HEK293 (cell line): ENCODE measurements at regions not wholly inside any gene's neighbourhood (a gene's known extent, or its start where the extent isn't known, plus 50 kb on each side); places are given as distances from the start of the nearest gene placed in this dataset.

Experiments used
- CTCF ChIP-seq: fragments of 450-650 bp; formaldehyde crosslinking; IDR thresholded peaks from 2 replicates; pipeline ENCODE4 v1.5.1; 2016; ENCODE audit warnings: missing biosample characterization, missing genetic modification characterization
- ZNF140 ChIP-seq: fragments of 450-650 bp; formaldehyde crosslinking; IDR thresholded peaks from 2 replicates; pipeline ENCODE4 v1.5.1; 2016; ENCODE audit warnings: missing biosample characterization, missing genetic modification characterization
- ZNF292 ChIP-seq: fragments of 450-650 bp; formaldehyde crosslinking; IDR thresholded peaks from 2 replicates; pipeline ENCODE4 v1.5.1; 2016; ENCODE audit warnings: low read depth, missing biosample characterization, missing genetic modification characterization, borderline replicate concordance
- ZNF302 ChIP-seq: fragments of 450-650 bp; formaldehyde crosslinking; IDR thresholded peaks from 2 replicates; pipeline ENCODE4 v1.5.1; 2016; ENCODE audit warnings: missing biosample characterization, missing genetic modification characterization, low read depth
- ZNF324 ChIP-seq: fragments of 450-650 bp; formaldehyde crosslinking; IDR thresholded peaks from 2 replicates; pipeline ENCODE4 v1.5.1; 2016; ENCODE audit warnings: missing biosample characterization, missing genetic modification characterization
- ZNF544 ChIP-seq: fragments of 450-650 bp; formaldehyde crosslinking; IDR thresholded peaks from 2 replicates; pipeline ENCODE4 v1.5.0; 2017; ENCODE audit warnings: missing biosample characterization, missing genetic modification characterization
- ZNF777 ChIP-seq: fragments of 450-650 bp; formaldehyde crosslinking; IDR thresholded peaks from 2 replicates; pipeline ENCODE4 v1.5.1; 2017; ENCODE audit warnings: missing biosample characterization, missing genetic modification characterization, borderline replicate concordance
- ZNF792 ChIP-seq: fragments of 450-650 bp; formaldehyde crosslinking; IDR thresholded peaks from 2 replicates; pipeline ENCODE4 v1.5.1; 2016; ENCODE audit warnings: missing biosample characterization, missing genetic modification characterization
- TF ChIP-seq, protein P1 (sequence below): fragments of 450-650 bp; formaldehyde crosslinking; IDR thresholded peaks from 2 replicates; pipeline ENCODE4 v1.5.1; 2016; ENCODE audit warnings: missing biosample characterization, missing genetic modification characterization

DNA sequence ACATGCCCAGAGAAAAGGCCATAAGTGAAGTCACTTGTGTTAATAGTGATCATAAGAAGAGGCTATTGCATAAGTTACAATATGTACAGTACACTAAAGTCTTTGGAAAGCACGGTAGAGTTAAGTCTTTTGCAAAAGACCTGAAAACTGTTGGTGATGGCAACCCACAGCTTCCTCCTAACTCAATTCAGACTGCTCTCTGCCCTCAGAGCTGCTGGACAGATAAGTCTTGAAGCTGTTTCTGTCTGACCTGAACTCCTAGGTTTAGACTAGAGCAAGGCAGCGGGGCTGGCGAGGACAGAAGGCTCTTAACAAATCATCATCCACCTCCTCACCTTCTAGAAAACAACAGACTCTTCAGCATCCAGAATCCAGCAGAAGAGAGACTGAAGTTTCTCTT, 125.4 kb downstream of the CD24 start:
- TF ChIP-seq ZNF792 (tag by site-specific recombination), result no peak
- TF ChIP-seq ZNF292 (tag by site-specific recombination), result no peak
- TF ChIP-seq CTCF (tag by site-specific recombination), result no peak
- TF ChIP-seq ZNF140 (tag by site-specific recombination), result no peak
- TF ChIP-seq, protein P1, sequence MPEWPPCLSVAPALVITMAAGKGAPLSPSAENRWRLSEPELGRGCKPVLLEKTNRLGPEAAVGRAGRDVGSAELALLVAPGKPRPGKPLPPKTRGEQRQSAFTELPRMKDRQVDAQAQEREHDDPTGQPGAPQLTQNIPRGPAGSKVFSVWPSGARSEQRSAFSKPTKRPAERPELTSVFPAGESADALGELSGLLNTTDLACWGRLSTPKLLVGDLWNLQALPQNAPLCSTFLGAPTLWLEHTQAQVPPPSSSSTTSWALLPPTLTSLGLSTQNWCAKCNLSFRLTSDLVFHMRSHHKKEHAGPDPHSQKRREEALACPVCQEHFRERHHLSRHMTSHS (tag by site-specific recombination), result no peak
- TF ChIP-seq ZNF324 (tag by site-specific recombination), result no peak
- no peak for TF ChIP-seq ZNF777 (tag by site-specific recombination)
- TF ChIP-seq ZNF302 (tag by site-specific recombination), result no peak
- TF ChIP-seq ZNF544, result no peak
